ENCODE measurements at regions not wholly inside any gene's neighbourhood (a gene's known extent, or its start where the extent isn't known, plus 50 kb on each side); places are given as distances from the start of the nearest gene placed in this dataset.

GRCh38 chr18:2240311-2240705 is 331.0 kb downstream of the METTL4 start (continued):
- TF ChIP-seq ZBTB33 (IDR thresholded peaks at IDR 0.05; ENCODE audit: extremely low read depth, insufficient replicate concordance, low read length) (no peak), POLR2AphosphoS5 (IDR thresholded peaks at IDR 0.05; ENCODE audit: low read depth, low read length) (no peak), EGR1 (IDR thresholded peaks at IDR 0.05; ENCODE audit: low read depth) (no peak), EZH2 (IDR thresholded peaks at IDR 0.05) (no peak), CTCF (IDR thresholded peaks at IDR 0.05 in 2 of 3, conservative IDR thresholded peaks at IDR 0.05 in 1 of 3; ENCODE audit: borderline replicate concordance in 1 of 3, insufficient read depth in 1 of 3, low read depth in 2 of 3, low read length in 2 of 3) (no peak), SP1 (IDR thresholded peaks at IDR 0.05; ENCODE audit: low read depth) (no peak)

GRCh38 chr18:2244641-2245040 is 326.7 kb downstream of the METTL4 start:
- Histone ChIP-seq H3K27me3 (ENCODE audit: insufficient read depth, low read length) (no peaks in the 10 kb centered on the region), H3K4me1 (ENCODE audit: control insufficient read depth in 1 of 2, insufficient read depth in 2 of 2, low read length in 2 of 2) (no peaks in the 10 kb centered on the region), H3K9me2 (ENCODE audit: insufficient read depth) (no peaks in the 10 kb centered on the region), H3K36me3 (ENCODE audit: control insufficient read depth in 1 of 2, insufficient read depth in 2 of 2, low read length in 2 of 2) (no peaks in the 10 kb centered on the region), H3K9ac (ENCODE audit: low read length) (no peak overlapping the region), H3K9me3 (ENCODE audit: control insufficient read depth in 1 of 2, insufficient read depth in 1 of 2, low read depth in 1 of 2, low read length in 2 of 2) (no peaks in the 10 kb centered on the region), H4K20me1 (ENCODE audit: insufficient read depth) (no peaks in the 10 kb centered on the region), H3K79me2 (ENCODE audit: insufficient read depth, low read length) (no peaks in the 10 kb centered on the region), H3K4me2 (ENCODE audit: low read length) (no peak overlapping the region), H2AFZ (ENCODE audit: low read depth, low read length, poor library complexity, severe bottlenecking) (no peak overlapping the region), H3K4me3 (replicated peaks in 1 of 2; ENCODE audit: low read depth in 1 of 2, low read length in 2 of 2) (no peak overlapping the region), H3K27ac (ENCODE audit: low read depth, low read length) (no peak overlapping the region)
- DNase-seq (ENCODE audit: low read depth, low spot score) (no peak), ATAC-seq (no peak)
- TF ChIP-seq POLR2A (IDR thresholded peaks at IDR 0.05; ENCODE audit: borderline replicate concordance, extremely low read depth, insufficient read depth, insufficient read length) (no peak), ATF3 (IDR thresholded peaks at IDR 0.05) (no peak), ZNF274 (IDR thresholded peaks at IDR 0.05; ENCODE audit: low read depth, low read length) (no peak), YY1 (IDR thresholded peaks at IDR 0.05; ENCODE audit: extremely low read depth, insufficient replicate concordance, low read depth, low read length) (no peak), CEBPB (IDR thresholded peaks at IDR 0.05; ENCODE audit: low read depth) (no peak), EZH2 (IDR thresholded peaks at IDR 0.05) (no peak), FOSL1 (IDR thresholded peaks at IDR 0.05; ENCODE audit: low read depth) (no peak), CBX3 (IDR thresholded peaks at IDR 0.05; ENCODE audit: low read depth) (no peak), ZFX (IDR thresholded peaks at IDR 0.05) (no peak), CTCF (IDR thresholded peaks at IDR 0.05 in 2 of 3, conservative IDR thresholded peaks at IDR 0.05 in 1 of 3; ENCODE audit: borderline replicate concordance in 1 of 3, insufficient read depth in 1 of 3, low read depth in 2 of 3, low read length in 2 of 3) (no peak), POLR2AphosphoS5 (IDR thresholded peaks at IDR 0.05; ENCODE audit: low read depth, low read length) (no peak), MAX (IDR thresholded peaks at IDR 0.05) (no peak)
- POLR2A ChIA-PET, result no interaction called here
- intact Hi-C loops (cut with micrococcal nuclease), result no loop called here
- RAD21 ChIA-PET (ENCODE audit: low non-redundant PET in 1 of 2, low total read pairs in 2 of 2, uncharacterized antibody in 2 of 2, unreplicated experiment in 2 of 2), result no interaction called here
- CTCF ChIA-PET, result no interaction called here
- BruUV-seq (replicated peaks), result no TSS peak
